AG04449 (cell line): ENCODE measurements at regions not wholly inside any gene's neighbourhood (a gene's known extent, or its start where the extent isn't known, plus 50 kb on each side); places are given as distances from the start of the nearest gene placed in this dataset.
"Not testable (repeated sequence)": the region's sequence is repeated elsewhere in the genome, so short reads cannot be mapped to it uniquely, and the experiment has no call there.

Experiments
- CTCF ChIA-PET: fragments of 350-600 bp; formaldehyde crosslinking; extraction: SDS; loops from one replicate; lab custom pipeline; 2021; ENCODE audit warnings: antibody characterized with exemption; lab: Yijun Ruan, JAX
- POLR2A ChIA-PET: fragments of 400-600, 350-600 bp; formaldehyde crosslinking; extraction: SDS; loops from one replicate; lab custom pipeline; 2020; ENCODE audit warnings: antibody characterized with exemption, inconsistent platforms; lab: Yijun Ruan, JAX
- DNase-seq: peaks from one replicate; pipeline ENCODE4 v3.0.0-alpha.2; 2010; ENCODE audit warnings: low read depth, low spot score
- H3K4me3 ChIP-seq: 2 replicates; pipeline ENCODE4 v1.5.1; 2011; ENCODE audit warnings: low read depth, mild to moderate bottlenecking, control low read depth, low read length
- TF ChIP-seq, protein P1 (sequence below): IDR thresholded peaks from one replicate; pipeline ENCODE4 v1.5.1; 2011; ENCODE audit warnings: mild to moderate bottlenecking, moderate library complexity, low read length, control low read depth, inconsistent platforms; ENCODE audit not compliant: insufficient read depth; ENCODE audit errors: missing control alignments

DNA sequence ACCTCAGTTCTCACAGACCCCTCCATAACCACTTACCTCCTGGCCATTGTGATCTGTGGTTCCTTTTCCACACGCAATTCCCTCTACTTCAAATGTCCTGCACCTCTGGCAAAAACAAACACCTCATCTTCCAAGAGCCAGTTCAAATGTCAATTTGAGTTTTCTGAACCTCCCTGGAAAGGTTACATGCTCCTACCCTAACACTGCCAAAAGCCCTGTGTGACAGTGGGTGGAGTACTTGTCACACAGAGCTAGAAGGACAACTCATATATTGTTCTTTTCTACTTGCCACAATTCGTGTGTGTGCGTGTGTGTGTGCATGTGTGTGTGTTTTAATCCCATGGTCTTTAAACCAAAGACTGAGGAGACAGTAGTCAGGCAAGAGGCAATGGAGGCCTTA lies 331.8 kb upstream of the ARHGEF26 start:
- TF ChIP-seq, protein P1, sequence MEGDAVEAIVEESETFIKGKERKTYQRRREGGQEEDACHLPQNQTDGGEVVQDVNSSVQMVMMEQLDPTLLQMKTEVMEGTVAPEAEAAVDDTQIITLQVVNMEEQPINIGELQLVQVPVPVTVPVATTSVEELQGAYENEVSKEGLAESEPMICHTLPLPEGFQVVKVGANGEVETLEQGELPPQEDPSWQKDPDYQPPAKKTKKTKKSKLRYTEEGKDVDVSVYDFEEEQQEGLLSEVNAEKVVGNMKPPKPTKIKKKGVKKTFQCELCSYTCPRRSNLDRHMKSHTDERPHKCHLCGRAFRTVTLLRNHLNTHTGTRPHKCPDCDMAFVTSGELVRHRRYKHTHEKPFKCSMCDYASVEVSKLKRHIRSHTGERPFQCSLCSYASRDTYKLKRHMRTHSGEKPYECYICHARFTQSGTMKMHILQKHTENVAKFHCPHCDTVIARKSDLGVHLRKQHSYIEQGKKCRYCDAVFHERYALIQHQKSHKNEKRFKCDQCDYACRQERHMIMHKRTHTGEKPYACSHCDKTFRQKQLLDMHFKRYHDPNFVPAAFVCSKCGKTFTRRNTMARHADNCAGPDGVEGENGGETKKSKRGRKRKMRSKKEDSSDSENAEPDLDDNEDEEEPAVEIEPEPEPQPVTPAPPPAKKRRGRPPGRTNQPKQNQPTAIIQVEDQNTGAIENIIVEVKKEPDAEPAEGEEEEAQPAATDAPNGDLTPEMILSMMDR = no peak
- POLR2A ChIA-PET = no interaction called here
- CTCF ChIA-PET = no interaction called here

DNA sequence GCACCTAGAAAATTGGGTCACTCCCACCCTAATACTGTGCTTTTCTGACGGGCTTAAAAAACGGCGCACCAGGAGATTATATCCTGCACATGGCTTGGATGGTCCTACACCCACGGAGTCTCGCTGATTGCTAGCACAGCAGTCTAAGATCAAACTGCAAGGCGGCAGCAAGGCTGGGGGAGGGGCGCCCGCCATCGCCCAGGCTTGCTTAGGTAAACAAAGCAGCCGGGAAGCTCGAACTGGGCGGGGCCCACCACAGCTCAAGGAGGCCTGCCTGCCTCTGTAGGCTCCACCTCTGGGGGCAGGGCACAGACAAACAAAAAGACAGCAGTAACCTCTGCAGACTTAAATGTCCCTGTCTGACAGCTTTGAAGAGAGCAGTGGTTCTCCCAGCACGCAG lies 324.1 kb upstream of the ARHGEF26 start:
- DNase-seq, H3K4me3 ChIP-seq, POLR2A ChIA-PET, CTCF ChIA-PET: not testable (repeated sequence)

More for the DNA sequence above, 331.8 kb upstream of the ARHGEF26 start:
- DNase-seq = no peak
- no peak overlapping the region for H3K4me3 ChIP-seq

GRCh38 chr3:153809097-153809496 lies 312.1 kb upstream of the ARHGEF26 start:
- ChIA-PET POLR2A (no interaction called here), CTCF (no interaction called here)
- H3K4me3 ChIP-seq = no peak overlapping the region
- TF ChIP-seq, protein P1 = no peak
- no peak for DNase-seq

- POLR2A ChIA-PET = no interaction called here
- TF ChIP-seq, protein P1 = no peak
- no peak for DNase-seq
- CTCF ChIA-PET = no interaction called here
- no peak overlapping the region for H3K4me3 ChIP-seq
Observed at GRCh38 chr3:153818338-153818737, 302.9 kb upstream of the ARHGEF26 start.

- DNase-seq = no peak
- TF ChIP-seq, protein P1 = no peak
- ChIA-PET CTCF (no interaction called here), POLR2A (no interaction called here)
- no peak overlapping the region for H3K4me3 ChIP-seq
Observed at GRCh38 chr3:153820035-153820434, 301.2 kb upstream of the ARHGEF26 start.

GRCh38 chr3:153828346-153828745 lies 292.8 kb upstream of the ARHGEF26 start:
- DNase-seq, POLR2A ChIA-PET, CTCF ChIA-PET, H3K4me3 ChIP-seq: not testable (repeated sequence)

DNA sequence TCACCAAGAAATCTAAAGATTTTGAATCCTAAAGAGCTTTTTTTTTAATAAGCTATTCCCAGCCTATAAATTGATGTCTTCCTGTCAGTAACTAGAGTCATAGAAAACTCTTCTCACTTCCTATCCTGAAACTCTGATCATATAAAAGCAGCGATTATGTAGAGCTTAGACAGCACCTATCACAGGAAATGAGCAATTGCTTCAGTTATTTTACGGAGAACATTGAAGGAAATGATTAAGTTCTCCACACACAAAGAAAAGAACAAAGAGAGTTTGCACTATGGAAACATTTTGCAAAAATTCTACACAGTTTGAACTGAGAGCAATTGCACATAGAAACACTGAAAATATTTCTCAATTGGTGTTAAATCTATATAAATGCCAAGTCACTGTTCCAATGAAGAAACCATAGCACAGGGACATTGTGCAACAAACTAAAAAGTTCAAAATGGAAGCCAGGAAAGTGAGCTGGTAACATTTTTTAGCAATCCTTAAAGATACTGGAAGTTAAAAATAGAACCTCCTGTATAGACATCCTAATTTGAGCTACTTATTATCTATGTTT lies 291.5 kb upstream of the ARHGEF26 start:
- ChIA-PET CTCF (no interaction called here), POLR2A (no interaction called here)

More for the DNA sequence above, 291.5 kb upstream of the ARHGEF26 start:
- TF ChIP-seq, protein P1 = no peak
- no peak for DNase-seq
- no peak overlapping the region for H3K4me3 ChIP-seq
